Activated CD4-positive, alpha-beta T cell treated with anti-CD3 and anti-CD28 coated beads for 48 hours (primary cell): ENCODE measurements at regions not wholly inside any gene's neighbourhood (a gene's known extent, or its start where the extent isn't known, plus 50 kb on each side); places are given as distances from the start of the nearest gene placed in this dataset.
"Not testable (repeated sequence)": the region's sequence is repeated elsewhere in the genome, so short reads cannot be mapped to it uniquely, and the experiment has no call there.

Source experiments
- DNase-seq: peaks from one replicate; pipeline ENCODE4 v3.0.0-alpha.2; 2020

DNA sequence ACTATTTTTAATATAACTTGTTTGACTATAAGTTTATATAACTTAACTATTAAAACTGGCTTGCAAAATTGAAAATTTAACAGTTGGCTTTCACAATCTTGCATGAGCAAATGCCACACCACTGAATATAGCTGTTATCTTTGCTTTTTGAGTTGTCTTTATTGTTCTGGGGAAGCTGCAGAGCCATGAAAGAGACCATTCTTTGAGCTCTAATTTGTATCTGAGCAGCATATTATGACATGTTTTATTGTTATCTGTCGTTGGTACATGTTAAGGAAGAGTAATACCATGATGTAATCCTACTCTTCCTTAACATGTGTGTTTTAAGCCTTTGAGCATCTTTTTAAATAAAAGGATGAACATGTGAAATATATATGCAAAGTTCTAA lies 97.1 kb upstream of the ANK2 start:
- no peak for DNase-seq

- DNase-seq = no peak
These were observed 96.2 kb upstream of the ANK2 start for GRCh38 chr4:112953262-112953661.

GRCh38 chr4:112954286-112954685 lies 95.2 kb upstream of the ANK2 start:
- no peak for DNase-seq

DNA sequence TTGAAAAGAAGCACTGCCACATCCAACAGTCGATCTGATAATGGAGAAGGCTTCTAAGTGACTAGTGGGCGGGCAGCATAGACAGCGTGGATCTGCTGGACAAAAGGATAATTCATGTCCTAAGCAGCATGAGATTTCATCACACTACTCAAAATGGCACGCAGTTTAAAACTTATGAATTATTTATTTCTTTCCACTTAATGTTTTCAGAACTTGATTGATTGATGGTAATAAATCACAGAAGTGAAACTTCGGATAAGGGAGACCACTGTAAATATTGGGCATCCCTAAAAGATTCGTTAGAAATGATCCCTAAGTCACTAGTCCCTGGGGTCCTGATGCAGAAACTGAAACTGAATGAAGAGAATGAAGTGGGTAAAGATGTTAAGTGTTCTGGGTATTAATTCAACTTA lies 93.0 kb upstream of the ANK2 start:
- DNase-seq = no peak

DNA sequence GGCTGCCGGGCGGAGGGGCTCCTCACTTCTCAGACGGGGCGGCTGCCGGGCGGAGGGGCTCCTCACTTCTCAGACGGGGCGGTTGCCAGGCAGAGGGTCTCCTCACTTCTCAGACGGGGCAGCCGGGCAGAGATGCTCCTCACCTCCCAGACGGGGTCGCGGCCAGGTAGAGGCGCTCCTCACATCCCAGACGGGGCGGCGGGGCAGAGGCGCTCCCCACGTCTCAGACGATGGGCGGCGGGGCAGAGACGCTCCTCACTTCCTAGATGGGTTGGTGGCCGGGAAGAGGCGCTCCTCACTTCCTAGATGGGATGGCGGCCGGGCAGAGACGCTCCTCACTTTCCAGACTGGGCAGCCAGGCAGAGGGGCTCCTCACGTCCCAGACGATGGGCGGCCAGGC lies 91.7 kb upstream of the ANK2 start:
- DNase-seq = not testable (repeated sequence)

DNA sequence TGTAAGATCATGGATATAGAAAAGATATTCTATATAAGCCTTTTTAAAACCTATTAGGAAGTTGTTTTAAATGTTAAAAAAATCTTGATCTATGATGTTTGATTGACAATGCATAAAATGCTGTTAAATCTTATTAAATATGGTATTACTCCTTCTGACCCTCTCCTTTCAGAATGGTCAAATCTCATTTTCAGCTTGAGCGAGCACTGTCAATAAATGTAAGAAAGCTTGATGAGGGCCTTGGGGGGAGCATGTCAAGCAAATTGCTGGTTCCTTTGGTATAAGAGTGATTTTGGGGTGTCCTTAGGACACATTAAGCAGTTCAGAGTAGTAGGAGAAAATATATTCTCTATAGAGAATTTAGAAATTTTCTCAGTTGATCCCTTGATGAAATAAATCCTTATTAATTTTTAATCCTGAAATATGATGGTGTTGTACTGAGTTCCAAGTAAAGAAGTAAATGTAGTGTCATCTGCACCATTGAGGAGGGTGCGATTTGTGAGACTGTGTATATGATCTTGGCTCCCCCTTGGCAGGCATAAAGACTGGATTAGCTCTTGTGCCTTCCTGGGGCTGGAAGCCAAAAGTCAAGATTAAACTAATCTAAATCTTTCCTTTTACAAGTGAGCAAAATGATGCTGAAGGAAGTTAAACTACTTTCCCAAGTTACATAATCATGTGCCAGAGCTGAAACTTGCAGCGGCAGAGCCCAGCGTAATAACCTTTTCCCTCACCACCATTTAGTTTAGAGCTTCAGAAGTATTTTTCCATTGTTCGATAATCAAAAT lies 82.6 kb upstream of the ANK2 start:
- no peak for DNase-seq

DNA sequence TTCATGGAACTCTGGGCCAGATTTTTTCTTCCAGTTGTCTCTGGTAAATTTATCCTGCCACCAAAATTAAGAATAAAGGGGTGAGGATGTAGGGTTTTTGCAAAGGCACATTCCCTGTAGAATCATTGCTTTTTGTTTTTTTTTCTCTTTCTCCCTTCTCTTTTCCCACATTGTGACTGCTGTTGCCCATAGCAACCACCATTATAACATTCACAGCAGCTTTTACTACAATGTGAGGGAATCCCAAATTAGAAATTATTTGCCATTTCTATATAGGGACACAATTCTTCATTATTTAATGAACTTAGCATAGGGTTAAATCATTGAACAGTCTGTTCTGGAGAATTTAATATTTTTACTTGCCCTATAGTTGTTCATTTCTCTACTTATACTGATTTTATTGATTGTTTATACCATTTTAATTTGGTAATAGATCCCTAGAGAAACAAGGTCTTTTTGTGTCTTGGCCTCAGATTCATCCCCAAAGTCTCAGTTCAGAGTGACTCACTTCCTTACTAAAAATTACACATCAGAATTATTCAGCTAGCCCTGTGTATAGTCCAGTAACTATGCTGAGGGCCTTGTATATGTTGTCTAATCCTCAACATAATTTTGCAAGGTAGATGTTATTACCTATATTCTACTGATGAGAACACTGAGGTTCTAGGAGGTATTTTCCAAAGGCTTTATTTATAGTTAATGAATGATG lies 80.8 kb upstream of the ANK2 start:
- no peak for DNase-seq

DNA sequence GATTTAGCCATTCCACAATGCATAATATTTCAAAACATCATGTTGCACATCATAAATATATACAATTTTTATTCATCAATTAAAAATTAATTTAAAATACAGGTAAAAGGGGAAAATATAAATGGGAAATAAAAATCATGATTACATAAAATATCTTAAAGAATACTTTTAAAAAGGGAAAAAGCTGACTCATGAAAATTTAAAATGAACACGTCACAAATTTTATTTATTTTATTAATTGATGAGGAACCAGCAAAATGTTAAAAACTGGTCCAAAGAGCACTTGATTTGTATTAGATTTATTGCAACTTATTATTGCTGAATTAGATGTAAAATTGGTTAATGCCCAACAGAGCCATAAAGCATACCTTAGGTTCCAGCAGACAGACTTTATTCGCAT lies 78.5 kb upstream of the ANK2 start:
- no peak for DNase-seq

GRCh38 chr4:112973750-112974251 lies 75.7 kb upstream of the ANK2 start:
- DNase-seq = no peak

GRCh38 chr4:112975567-112976355 lies 73.7 kb upstream of the ANK2 start:
- DNase-seq = no peak

GRCh38 chr4:112978691-112979472 lies 70.6 kb upstream of the ANK2 start:
- DNase-seq = no peak

DNA sequence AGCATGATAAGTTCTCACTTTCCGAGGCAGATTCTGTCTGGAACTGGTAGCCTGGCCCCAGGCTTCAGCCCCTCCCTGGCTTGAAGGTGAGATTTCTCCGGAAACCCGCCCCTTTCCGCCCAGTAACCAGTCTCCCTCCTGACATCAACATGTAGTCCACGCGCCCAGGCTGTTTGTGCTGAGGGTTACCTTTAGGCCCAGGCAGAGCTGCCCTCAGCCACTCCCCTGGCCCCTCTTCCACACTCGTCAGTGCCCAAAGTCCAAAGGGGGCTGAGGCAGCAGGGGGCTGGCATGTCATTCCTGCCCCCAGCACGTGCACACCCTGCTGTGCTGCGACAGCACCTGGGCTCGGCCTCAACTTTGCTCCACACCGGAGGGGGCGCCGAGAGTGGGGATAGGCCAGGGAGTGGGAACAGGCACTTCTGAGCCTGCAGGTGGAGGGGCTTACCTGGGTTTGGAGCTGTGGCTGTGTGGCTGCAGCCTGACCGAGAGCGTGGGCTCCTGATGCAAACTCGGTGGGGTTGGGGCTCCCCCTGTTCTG lies 69.5 kb upstream of the ANK2 start:
- DNase-seq = no peak

- DNase-seq = no peak
These were observed 66.8 kb upstream of the ANK2 start for GRCh38 chr4:112982680-112983079.

GRCh38 chr4:112994732-112995464 lies 54.6 kb upstream of the ANK2 start:
- no peak for DNase-seq
